HG02885 (cell line): ENCODE measurements at regions not wholly inside any gene's neighbourhood (a gene's known extent, or its start where the extent isn't known, plus 50 kb on each side); places are given as distances from the start of the nearest gene placed in this dataset.
"Not testable (repeated sequence)": the region's sequence is repeated elsewhere in the genome, so short reads cannot be mapped to it uniquely, and the experiment has no call there.

Experiments
- ATAC-seq: cut with Tn5 transposase; IDR thresholded peaks from one replicate; pipeline ENCODE4 v1.9.1; 2021; ENCODE audit warnings: mild to moderate bottlenecking; ENCODE audit not compliant: unreplicated experiment, poor library complexity

- no peak for ATAC-seq
Measured at GRCh38 chr17:14746822-14747602, 446.1 kb downstream of the HS3ST3B1 start.

- ATAC-seq: no peak
Measured at GRCh38 chr17:14745541-14745940, 444.7 kb downstream of the HS3ST3B1 start.

- no peak for ATAC-seq
Measured at GRCh38 chr17:14744761-14745473, 444.0 kb downstream of the HS3ST3B1 start.

- no peak for ATAC-seq
Measured at GRCh38 chr17:14741491-14741890, 440.6 kb downstream of the HS3ST3B1 start.

GRCh38 chr17:14739656-14740431 is 439.0 kb downstream of the HS3ST3B1 start:
- no peak for ATAC-seq

GRCh38 chr17:14738652-14738988 is 437.7 kb downstream of the HS3ST3B1 start:
- ATAC-seq: no peak

- ATAC-seq: no peak
Measured at GRCh38 chr17:14737984-14738651, 437.2 kb downstream of the HS3ST3B1 start.

GRCh38 chr17:14736631-14737030 is 435.8 kb downstream of the HS3ST3B1 start:
- ATAC-seq: no peak

- ATAC-seq: no peak
Measured at GRCh38 chr17:14733376-14733775, 432.5 kb downstream of the HS3ST3B1 start.

GRCh38 chr17:14732211-14732610 is 431.3 kb downstream of the HS3ST3B1 start:
- ATAC-seq: no peak

GRCh38 chr17:14731591-14731990 is 430.7 kb downstream of the HS3ST3B1 start:
- no peak for ATAC-seq

GRCh38 chr17:14730821-14731220 is 429.9 kb downstream of the HS3ST3B1 start:
- ATAC-seq: no peak

- ATAC-seq: no peak
Measured at GRCh38 chr17:14725729-14726128, 424.8 kb downstream of the HS3ST3B1 start.

- ATAC-seq: no peak
Measured at GRCh38 chr17:14724770-14725169, 423.9 kb downstream of the HS3ST3B1 start.

GRCh38 chr17:14723349-14723748 is 422.5 kb downstream of the HS3ST3B1 start:
- not testable (repeated sequence) for ATAC-seq

- ATAC-seq: no peak
Measured at GRCh38 chr17:14719942-14720341, 419.1 kb downstream of the HS3ST3B1 start.

- no peak for ATAC-seq
Measured at GRCh38 chr17:14717859-14718258, 417.0 kb downstream of the HS3ST3B1 start.

GRCh38 chr17:14715561-14715960 is 414.7 kb downstream of the HS3ST3B1 start:
- no peak for ATAC-seq

- ATAC-seq: no peak
Measured at GRCh38 chr17:14712611-14713021, 411.7 kb downstream of the HS3ST3B1 start.

- no peak for ATAC-seq
Measured at GRCh38 chr17:14704121-14704520, 403.2 kb downstream of the HS3ST3B1 start.

GRCh38 chr17:14701886-14702285 is 401.0 kb downstream of the HS3ST3B1 start:
- no peak for ATAC-seq
